ENCODE measurements at regions not wholly inside any gene's neighbourhood (a gene's known extent, or its start where the extent isn't known, plus 50 kb on each side); places are given as distances from the start of the nearest gene placed in this dataset.
A peak's percentile ranks its signal among the peaks of the same experiment; 100 is the strongest.

DNA sequence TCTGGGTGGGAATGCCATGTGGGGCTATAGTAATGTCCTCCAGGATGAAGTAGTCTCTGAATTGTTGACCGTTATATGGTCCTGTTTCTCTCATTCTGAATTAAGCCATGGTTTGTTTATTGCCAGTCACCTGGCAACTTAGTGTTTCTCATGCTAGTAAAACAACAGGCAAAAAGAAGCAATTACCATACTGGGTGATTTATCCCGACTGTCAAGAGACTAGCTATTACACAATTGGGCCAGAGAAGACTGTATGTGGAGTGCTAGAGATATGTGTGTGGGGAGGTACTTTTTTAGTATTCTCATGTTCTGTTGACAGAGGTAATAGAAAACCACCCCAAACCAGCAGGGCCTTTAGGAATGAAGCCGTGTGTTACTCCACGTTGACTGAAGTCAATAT lies 258.2 kb downstream of the TDRD3 start:
- Histone ChIP-seq H3K27me3 (no peaks in the 10 kb centered on the region), H3K36me3 (no peaks in the 10 kb centered on the region), H3K27ac (no peak overlapping the region), H3K4me1 (no peaks in the 10 kb centered on the region), H3K9me3 (no peaks in the 10 kb centered on the region), H3K4me3 (no peak overlapping the region)
- TF ChIP-seq POLR2AphosphoS5 (IDR thresholded peaks at IDR 0.05) (no peak), POLR2A (IDR thresholded peaks at IDR 0.05) (no peak), EP300 (IDR thresholded peaks at IDR 0.05; ENCODE audit: low read depth) (no peak)
- TF ChIP-seq, protein P1, sequence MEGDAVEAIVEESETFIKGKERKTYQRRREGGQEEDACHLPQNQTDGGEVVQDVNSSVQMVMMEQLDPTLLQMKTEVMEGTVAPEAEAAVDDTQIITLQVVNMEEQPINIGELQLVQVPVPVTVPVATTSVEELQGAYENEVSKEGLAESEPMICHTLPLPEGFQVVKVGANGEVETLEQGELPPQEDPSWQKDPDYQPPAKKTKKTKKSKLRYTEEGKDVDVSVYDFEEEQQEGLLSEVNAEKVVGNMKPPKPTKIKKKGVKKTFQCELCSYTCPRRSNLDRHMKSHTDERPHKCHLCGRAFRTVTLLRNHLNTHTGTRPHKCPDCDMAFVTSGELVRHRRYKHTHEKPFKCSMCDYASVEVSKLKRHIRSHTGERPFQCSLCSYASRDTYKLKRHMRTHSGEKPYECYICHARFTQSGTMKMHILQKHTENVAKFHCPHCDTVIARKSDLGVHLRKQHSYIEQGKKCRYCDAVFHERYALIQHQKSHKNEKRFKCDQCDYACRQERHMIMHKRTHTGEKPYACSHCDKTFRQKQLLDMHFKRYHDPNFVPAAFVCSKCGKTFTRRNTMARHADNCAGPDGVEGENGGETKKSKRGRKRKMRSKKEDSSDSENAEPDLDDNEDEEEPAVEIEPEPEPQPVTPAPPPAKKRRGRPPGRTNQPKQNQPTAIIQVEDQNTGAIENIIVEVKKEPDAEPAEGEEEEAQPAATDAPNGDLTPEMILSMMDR (IDR thresholded peaks at IDR 0.05), result no peak
- 43 to 55% methylated on average over 4 of the region's 4 CpGs for WGBS, 2 donors (ENCODE audit: low coverage in 1 of 2)
- DNase-seq, result no peak
- intact Hi-C loops (cut with DNase I; ENCODE audit: low total_unique reads), result no loop called here
- in situ Hi-C loops (cut with MboI; ENCODE audit: low pct_ligation_motif_present in 1 of 4, low pct_unique_long_range_greater_than_20kb in 1 of 4, low sequenced_read_pairs in 3 of 4), result no loop called here

DNA sequence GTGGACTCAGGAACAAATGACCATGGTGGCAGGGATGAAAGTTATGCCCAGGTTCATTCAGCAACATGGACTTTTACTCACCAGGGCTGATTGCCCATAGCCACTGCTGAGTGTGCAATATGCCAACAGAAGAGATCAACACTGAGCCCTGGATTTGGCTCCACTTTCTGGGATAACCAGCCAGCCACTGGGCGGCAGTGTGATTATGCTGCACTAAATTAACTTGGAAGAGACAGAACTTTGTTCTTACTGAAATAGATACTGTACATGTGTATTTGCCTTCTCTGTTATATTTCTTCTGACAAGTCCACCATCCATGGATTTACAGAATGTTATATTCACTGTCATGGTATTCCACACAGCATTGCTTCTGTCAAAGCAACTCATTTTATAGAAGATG lies 257.4 kb downstream of the TDRD3 start:
- no peak for DNase-seq
- H3K36me3 ChIP-seq, result no peaks in the 10 kb centered on the region
- intact Hi-C loops (cut with DNase I; ENCODE audit: low total_unique reads) (no loop called here), in situ Hi-C loops (cut with MboI; ENCODE audit: low pct_ligation_motif_present in 1 of 4, low pct_unique_long_range_greater_than_20kb in 1 of 4, low sequenced_read_pairs in 3 of 4) (no loop called here)
- H3K9me3 ChIP-seq, result no peaks in the 10 kb centered on the region
- WGBS, 2 donors (ENCODE audit: low coverage in 1 of 2), result 20% methylated on average over 1 of the region's 1 CpG; no CpG with 5 or more reads in 1 of the 2 donors
- TF ChIP-seq, protein P1 (IDR thresholded peaks at IDR 0.05), result peak in 2 of 5 experiments; percentile 22 to 24
- no peak for TF ChIP-seq EP300 (IDR thresholded peaks at IDR 0.05; ENCODE audit: low read depth)
- H3K4me3 ChIP-seq, result no peak overlapping the region
- H3K27ac ChIP-seq, result no peak overlapping the region
- no peaks in the 10 kb centered on the region for H3K4me1 ChIP-seq
- no peaks in the 10 kb centered on the region for H3K27me3 ChIP-seq

DNA sequence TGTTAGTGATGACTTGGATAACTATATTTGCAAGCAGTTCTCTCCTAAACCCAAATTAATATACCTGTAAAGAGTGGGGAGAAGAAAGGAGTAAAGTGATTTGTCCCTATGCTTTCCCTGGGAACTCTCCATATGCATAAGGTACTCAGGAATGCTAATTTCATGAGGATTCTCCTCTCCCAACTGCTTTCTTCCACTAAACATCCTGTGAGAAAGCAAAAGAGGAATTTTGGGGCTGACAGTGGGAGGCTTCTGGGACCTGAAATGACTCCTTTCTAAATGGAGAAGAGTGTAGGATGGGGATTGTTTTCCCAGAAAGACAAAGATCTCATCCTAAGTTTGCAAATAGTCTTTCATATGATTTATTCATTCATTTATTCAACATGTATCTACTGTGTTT lies 250.5 kb downstream of the TDRD3 start:
- in situ Hi-C loops (cut with MboI; ENCODE audit: low pct_ligation_motif_present in 1 of 4, low pct_unique_long_range_greater_than_20kb in 1 of 4, low sequenced_read_pairs in 3 of 4), result no loop called here
- intact Hi-C loops (cut with DNase I; ENCODE audit: low total_unique reads), result no loop called here

DNA sequence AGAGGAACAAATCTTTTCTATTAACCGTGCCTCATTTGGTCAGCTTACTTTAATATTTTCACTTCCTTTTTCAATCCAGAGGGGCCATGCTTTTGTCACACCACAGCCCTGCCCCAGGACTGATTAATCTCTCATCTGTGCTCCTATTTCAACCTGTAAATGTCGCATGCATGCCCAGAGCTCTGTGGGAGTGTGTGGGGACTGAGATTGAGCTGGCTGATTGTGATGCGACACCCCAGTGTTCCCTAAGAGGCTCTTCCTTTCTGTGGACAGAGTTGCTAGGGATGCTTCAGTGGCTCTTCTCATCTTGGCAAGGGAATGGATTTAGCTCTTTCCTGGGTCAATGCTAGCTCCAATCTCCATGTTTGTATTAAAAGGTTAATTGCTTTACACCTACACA lies 249.6 kb downstream of the TDRD3 start:
- TF ChIP-seq POLR2AphosphoS5 (IDR thresholded peaks at IDR 0.05) (no peak), POLR2A (IDR thresholded peaks at IDR 0.05) (no peak), EP300 (IDR thresholded peaks at IDR 0.05; ENCODE audit: low read depth) (no peak)
- TF ChIP-seq, protein P1 (IDR thresholded peaks at IDR 0.05), result no peak
- Histone ChIP-seq H3K4me3 (no peak overlapping the region), H3K36me3 (no peaks in the 10 kb centered on the region), H3K9me3 (no peaks in the 10 kb centered on the region), H3K27ac (no peak overlapping the region), H3K4me1 (no peaks in the 10 kb centered on the region), H3K27me3 (no peaks in the 10 kb centered on the region)
- intact Hi-C loops (cut with DNase I; ENCODE audit: low total_unique reads), result no loop called here
- no peak for DNase-seq
- 70 to 75% methylated on average over 1 to 3 of the region's 3 CpGs for WGBS, 2 donors (ENCODE audit: low coverage in 1 of 2)
- in situ Hi-C loops (cut with MboI; ENCODE audit: low pct_ligation_motif_present in 1 of 4, low pct_unique_long_range_greater_than_20kb in 1 of 4, low sequenced_read_pairs in 3 of 4), result no loop called here

More for the DNA sequence above, 250.5 kb downstream of the TDRD3 start:
- no peaks in the 10 kb centered on the region for H3K9me3 ChIP-seq
- no peak overlapping the region for H3K27ac ChIP-seq
- no peak overlapping the region for H3K4me3 ChIP-seq
- no peak for DNase-seq
- no peak for TF ChIP-seq EP300 (IDR thresholded peaks at IDR 0.05; ENCODE audit: low read depth)
- no peak for TF ChIP-seq POLR2A (IDR thresholded peaks at IDR 0.05)
- TF ChIP-seq, protein P1 (IDR thresholded peaks at IDR 0.05), result no peak
- no peak for TF ChIP-seq POLR2AphosphoS5 (IDR thresholded peaks at IDR 0.05)
- no peaks in the 10 kb centered on the region for H3K4me1 ChIP-seq
- H3K36me3 ChIP-seq, result no peaks in the 10 kb centered on the region
- no peaks in the 10 kb centered on the region for H3K27me3 ChIP-seq

Measured in transverse colon (tissue), 4 donors.